ENCODE measurements at regions not wholly inside any gene's neighbourhood (a gene's known extent, or its start where the extent isn't known, plus 50 kb on each side); places are given as distances from the start of the nearest gene placed in this dataset.

GRCh38 chr17:410543-411401 is 58.2 kb upstream of the RPH3AL start:
- TF ChIP-seq REST (IDR thresholded peaks at IDR 0.05; ENCODE audit: unreplicated experiment) (no peak), CTCF (conservative IDR thresholded peaks at IDR 0.05; ENCODE audit: low read depth in 2 of 2) (peak in 1 of 2 experiments; percentile 48; a peak in 2 of 4 replicates), NANOG (IDR thresholded peaks at IDR 0.05; ENCODE audit: borderline replicate concordance) (no peak), EZH2 (IDR thresholded peaks at IDR 0.05; ENCODE audit: low read depth, unreplicated experiment) (no peak), POLR2AphosphoS5 (IDR thresholded peaks at IDR 0.05; ENCODE audit: low read depth) (no peak), CREB1 (CRISPR knock-in tag; IDR thresholded peaks at IDR 0.05; ENCODE audit: low read depth) (peak; percentile 23; the same call in 1 of the 2 replicates)

All from GM23338 (cell line).